IPS-NIHi7 (cell line): ENCODE measurements at regions not wholly inside any gene's neighbourhood (a gene's known extent, or its start where the extent isn't known, plus 50 kb on each side); places are given as distances from the start of the nearest gene placed in this dataset.
"Not testable (repeated sequence)": the region's sequence is repeated elsewhere in the genome, so short reads cannot be mapped to it uniquely, and the experiment has no call there.

Experiments
- DNase-seq: peaks from one replicate; pipeline ENCODE4 v3.0.0; 2012; ENCODE audit warnings: mixed read lengths; ENCODE audit errors: extremely low spot score

- DNase-seq: no peak
These were observed 256.9 kb downstream of the PLK2 start for GRCh38 chr5:58202941-58203444.

- DNase-seq: peak; percentile 14
These were observed 257.8 kb downstream of the PLK2 start for GRCh38 chr5:58201922-58202648.

- DNase-seq: no peak
These were observed 259.4 kb downstream of the PLK2 start for GRCh38 chr5:58200451-58200850.

GRCh38 chr5:58199087-58199486 lies 260.8 kb downstream of the PLK2 start:
- no peak for DNase-seq

DNA sequence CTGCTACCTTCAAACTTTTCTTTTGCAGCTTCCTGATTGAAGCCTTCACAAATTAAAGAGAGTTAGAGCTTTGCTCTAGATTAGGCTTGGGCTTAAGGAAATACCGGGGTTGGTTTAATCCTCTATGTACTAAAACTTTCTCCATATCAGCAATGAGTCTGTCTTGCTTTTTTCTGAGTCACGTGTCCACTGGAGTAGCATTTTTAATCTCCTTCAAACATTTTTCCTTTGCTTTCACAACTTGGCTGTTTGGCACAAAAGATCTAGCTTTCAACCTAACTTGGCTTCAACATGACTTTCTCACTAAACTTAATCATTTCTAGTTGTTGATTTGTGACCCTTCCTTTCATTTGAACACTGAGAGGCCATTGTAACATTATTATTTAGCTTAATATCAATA lies 261.6 kb downstream of the PLK2 start:
- no peak for DNase-seq

DNA sequence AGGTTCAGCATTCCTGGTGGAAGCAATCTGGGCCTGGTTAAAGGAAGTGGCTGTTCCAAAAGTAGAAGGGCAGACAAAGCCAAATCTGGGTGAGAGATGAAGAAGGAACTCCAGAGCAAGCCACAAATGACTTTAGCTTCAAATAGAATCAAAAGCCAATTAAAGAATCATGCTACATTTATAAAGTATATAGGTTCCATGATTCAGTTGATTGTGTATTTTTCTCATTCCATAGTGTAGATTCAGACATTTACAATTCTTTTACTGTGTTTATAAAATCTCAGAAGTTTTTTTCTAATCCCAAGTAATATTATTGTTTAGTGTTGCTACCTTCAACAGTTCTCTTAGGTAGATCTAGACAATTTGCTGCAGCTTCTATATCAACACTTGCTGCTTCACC lies 262.0 kb downstream of the PLK2 start:
- DNase-seq: no peak

GRCh38 chr5:58191443-58191842 lies 268.4 kb downstream of the PLK2 start:
- DNase-seq: no peak

GRCh38 chr5:58188262-58188651 lies 271.6 kb downstream of the PLK2 start:
- DNase-seq: no peak

DNA sequence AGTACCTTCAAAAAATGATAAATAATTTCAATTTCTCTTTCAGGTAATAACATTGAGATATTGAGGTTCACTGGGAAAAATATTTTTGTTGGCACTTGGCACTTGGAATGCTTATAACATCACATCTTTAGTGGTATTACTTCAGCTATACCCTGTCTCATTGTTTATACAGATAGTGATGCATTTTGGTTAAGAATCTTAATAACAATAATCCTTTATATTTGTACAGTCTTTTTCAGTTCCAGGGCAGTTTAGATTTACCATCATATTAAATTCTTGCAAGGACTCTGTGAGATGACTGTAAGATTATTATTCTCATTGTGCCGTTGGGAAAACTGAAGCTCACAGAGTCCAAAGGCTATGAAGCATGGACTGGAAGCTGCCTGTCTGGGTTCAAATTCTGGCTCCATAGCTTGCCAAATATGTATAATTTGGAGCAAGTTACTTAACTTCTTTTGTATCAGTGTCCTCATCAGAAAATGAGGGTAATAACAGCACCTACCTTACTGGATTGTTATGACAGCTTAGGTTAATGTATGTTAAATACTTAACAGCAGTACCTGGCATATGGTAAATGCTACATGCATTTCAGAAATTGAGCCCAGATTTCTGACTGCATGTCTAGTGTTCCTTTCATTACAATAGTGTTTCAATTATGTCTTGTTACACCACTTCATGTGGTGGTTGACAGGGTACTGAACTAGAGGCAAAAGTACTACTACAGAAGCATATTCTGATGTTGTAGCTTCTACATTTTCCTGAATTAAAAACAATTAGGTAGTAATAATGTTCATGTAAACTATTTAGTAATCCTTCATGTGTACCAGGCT lies 272.2 kb downstream of the PLK2 start:
- DNase-seq: no peak

DNA sequence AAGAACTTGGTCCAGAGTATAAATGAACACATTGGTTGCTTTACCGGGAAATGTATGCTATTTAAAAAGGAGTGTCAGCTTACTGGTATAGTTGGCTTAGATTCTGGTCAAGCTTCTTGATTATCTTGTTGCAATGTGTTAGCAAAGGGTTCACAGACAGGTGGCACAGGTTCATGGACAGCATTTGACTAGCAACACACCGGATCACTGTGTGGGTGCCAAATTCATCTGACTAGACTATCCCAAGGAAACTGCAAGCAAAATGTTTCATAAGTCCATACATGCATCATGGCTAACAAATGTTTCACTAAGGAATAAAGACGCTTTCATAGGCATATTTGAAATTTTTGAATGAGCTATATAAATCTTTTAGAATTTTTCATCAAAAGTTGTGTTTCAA lies 274.1 kb downstream of the PLK2 start:
- DNase-seq: no peak

DNA sequence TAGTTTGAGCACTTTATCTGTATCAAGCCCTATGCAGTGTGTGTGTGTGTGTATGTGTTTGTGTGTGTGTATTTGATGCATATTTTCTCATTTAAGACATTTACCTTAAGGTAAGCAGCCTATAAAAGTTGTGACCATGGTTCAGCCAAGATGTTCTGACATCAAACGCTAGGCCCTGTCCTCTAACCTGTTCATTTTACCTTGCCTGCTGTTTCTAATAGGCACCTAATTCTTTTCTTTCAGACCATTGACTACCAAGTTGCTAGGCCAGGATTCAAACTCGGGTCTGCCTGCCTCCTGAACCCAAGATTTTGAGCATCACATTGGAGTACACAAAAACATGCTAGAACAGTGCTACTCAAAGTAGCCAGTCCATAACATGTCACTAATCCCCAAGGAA lies 274.5 kb downstream of the PLK2 start:
- DNase-seq: no peak

DNA sequence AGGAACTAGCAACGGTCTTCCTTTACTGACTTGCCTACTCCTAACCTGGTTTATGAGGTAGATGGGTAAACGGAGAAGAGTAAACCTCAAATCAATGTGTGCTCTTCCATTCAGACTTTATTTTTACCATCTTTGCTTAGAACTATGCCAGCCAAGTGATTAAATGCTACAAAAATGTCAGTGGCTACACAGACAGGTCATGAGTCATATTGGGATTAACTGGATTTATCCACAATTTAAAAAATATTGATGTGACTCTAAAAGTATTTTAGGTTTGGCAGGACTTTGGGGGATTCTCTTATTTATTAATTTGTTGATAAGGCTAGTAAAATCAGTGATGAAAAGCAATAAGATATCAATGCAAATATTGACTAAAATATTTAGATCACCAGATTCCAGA lies 275.0 kb downstream of the PLK2 start:
- no peak for DNase-seq

DNA sequence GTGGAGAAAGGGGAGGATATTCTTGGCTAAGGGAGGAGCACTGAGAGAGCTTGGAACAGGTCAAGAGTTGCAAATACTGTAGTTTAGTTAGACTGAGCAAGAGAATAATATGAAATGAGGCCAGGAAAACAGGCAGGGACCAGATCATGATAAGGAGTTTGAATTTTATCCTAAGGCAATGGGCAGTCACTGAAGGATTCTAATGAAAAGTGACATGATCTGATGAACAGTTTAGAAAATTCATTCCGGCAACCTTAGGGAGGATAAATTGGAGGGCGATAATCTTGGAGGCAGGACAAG lies 276.1 kb downstream of the PLK2 start:
- DNase-seq: no peak

DNA sequence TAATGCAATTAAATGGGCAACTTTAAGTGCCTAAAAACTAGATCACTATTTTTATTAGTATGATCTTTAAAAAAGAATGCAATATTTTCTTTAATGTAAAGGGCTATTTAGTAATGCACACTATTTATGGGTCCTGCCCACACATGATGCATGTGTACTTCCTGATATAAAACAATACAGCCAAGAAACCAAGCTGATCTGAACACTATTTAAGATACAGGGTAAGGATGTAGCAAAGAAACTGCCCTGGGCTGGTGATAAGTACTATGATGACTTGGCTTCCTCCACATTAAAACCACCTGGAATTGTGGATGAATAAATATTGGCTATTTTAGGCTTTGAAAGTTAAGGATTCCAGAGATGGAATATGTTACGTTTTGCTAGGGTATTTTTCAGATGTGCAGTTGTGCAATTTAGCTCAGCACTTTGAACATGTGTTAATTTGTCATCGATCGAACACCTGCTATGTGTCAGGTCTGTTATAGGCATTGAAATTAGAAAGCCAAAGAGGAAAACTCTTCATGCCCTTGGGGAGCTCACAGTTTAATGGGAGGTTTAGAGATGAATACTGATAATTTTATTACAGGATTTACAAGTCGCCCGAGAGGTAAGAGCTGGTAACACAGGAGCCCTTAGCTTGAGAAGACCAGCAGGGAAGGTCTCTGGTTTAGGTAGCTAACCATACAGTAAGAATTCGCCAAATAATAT lies 276.7 kb downstream of the PLK2 start:
- DNase-seq: no peak

DNA sequence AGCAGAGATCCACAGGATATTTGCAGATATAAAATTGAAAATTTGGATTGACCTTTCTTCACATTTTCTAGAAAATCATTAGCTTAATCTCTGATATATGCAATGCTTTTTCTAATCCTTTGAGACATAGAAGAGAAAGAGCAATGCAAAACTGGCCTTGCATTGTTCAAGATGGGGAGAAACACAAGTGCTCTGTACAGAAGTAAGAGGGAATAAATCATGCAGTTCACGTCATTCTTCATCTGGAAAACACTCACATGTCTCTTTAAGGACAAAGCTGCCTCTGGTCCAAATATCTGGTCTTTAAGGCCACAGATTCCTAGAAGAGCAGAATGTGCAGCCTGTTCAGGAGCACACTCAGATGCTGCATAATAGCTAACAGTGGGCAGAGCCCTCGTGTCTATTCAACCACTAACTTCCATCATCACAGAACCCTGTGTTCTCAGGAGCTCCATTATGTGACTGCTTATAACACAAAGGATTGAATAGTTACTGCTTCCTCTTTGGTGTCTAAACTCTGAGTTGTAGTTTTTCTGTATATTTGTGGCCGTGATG lies 277.5 kb downstream of the PLK2 start:
- no peak for DNase-seq

DNA sequence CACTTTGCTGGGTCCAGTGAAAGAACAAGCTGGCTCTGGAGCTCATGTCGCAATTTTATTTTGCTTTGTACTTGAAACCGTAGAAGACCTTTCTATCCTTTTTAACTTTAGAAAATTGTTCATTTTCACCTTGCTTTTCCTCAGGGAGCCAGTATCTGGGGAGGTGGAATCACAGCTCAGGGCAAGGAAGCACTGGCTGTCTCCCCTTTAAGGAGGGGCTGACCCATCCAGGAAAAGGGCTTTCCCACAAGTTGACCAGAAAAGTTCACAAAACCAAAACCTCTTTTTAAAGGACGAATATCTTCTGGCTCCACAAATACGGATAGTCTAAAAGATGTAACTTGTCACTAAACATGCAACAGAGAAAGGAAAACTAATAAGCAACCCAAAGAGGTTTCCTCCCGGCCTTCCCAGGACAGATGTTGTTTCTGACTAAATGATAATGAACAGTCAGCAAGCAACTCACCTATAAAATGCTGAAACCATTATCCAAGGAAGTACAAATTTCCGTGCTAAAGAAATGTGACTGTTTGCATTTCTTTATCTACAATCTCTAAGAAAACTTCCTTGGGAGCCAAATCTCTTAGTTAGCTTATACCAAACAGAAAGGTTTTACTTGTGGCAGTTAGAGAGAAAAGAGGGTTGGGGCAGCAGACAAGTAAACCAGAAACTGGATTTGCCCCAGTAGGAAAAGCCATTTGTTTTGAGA lies 278.2 kb downstream of the PLK2 start:
- no peak for DNase-seq

GRCh38 chr5:58172946-58173345 lies 286.9 kb downstream of the PLK2 start:
- DNase-seq: no peak

DNA sequence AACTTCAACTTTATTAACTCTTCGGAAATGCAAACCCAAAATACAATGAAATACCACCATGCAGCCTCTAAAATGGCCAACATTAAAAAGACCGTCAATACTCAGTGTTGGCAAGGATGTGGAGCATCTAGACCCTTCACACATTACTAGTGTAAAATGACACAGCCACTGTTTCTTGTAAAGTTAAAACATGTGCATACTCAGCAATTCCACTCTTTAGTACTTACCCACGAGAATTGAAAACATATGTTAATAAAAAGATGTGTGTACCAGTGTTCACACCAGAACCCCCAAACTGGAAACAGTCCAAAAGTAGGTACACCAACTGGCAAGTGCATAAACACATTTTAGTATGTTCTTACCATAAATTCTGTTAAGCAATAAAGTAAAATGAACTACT lies 294.7 kb downstream of the PLK2 start:
- no peak for DNase-seq

DNA sequence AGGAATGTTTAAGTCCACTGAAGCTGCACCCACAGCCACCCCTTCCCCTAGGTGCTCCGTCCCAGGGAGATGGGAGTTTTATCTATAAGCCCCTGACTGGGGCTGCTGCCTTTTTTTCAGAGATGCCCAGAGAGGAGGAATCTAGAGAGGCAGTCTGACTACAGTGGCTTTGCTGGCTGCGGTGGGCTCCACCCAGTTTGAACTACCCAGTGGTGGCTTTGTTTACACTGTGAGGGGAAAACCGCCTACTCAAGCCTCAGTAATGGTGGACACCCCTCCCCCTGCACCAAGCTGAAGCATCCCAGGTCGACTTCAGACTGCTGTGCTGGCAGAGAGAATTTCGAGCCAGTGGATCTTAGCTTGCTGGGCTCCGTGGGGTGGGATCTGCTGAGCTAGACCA lies 298.0 kb downstream of the PLK2 start:
- not testable (repeated sequence) for DNase-seq

GRCh38 chr5:58156973-58157701 lies 302.7 kb downstream of the PLK2 start:
- no peak for DNase-seq

DNA sequence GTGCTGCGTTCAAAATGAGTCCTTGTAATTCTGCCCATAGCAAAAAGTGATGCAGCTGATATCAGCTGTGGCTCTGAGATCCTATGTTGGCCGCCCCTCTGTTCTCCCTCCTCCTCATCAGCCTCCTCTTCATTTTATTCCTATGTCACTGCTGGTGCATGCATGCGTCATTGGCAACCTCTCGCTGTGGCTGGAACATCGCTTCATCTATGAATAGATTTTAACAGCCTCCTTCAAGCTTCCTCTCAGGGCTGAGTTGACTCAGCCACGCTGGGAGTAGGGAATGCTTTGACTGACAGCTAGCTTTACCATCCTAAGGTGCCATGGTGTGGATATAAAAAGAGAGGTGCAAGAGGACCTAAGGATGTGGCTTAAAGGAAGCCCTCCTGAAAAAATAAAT lies 303.5 kb downstream of the PLK2 start:
- no peak for DNase-seq
